ENCODE measurements at regions not wholly inside any gene's neighbourhood (a gene's known extent, or its start where the extent isn't known, plus 50 kb on each side); places are given as distances from the start of the nearest gene placed in this dataset.

GRCh38 chr12:114163771-114164170 lies 197.6 kb upstream of the RBM19 start:
- DNase-seq (no peak), ATAC-seq (ENCODE audit: low read depth) (no peak)
- no peaks in the 10 kb centered on the region for H3K9me3 ChIP-seq (ENCODE audit: control extremely low read depth in 1 of 3, control insufficient read depth in 2 of 3, insufficient read depth in 1 of 3, low read length in 2 of 3)
- Mint-ChIP-seq H3K4me1 (no peaks in the 10 kb centered on the region), H3K27me3 (no peaks in the 10 kb centered on the region), H3K9me3 (ENCODE audit: insufficient read depth) (no peaks in the 10 kb centered on the region), H3K27ac (no peak overlapping the region), H3K4me3 (no peak overlapping the region)
- H3K27ac ChIP-seq (ENCODE audit: low read length in 2 of 2), result no peak overlapping the region
- H3K36me3 ChIP-seq (replicated peaks in 1 of 2; ENCODE audit: control extremely low read depth in 1 of 2, control insufficient read depth in 1 of 2, extremely low read depth in 1 of 2, insufficient read depth in 2 of 2, low read length in 1 of 2), result no peaks in the 10 kb centered on the region
- no peak overlapping the region for H3K4me3 ChIP-seq (ENCODE audit: control extremely low read depth in 1 of 5, extremely low read depth in 1 of 5, insufficient read depth in 1 of 5, low read depth in 2 of 5, low read length in 4 of 5)
- H3K9ac ChIP-seq (ENCODE audit: low read length), result no peak overlapping the region
- no peak for TF ChIP-seq EZH2 (IDR thresholded peaks at IDR 0.05; ENCODE audit: borderline replicate concordance, insufficient read depth, low read depth, low read length, poor library complexity, severe bottlenecking)
- TF ChIP-seq CTCF (IDR thresholded peaks at IDR 0.05), result no peak
- H3K79me2 ChIP-seq (ENCODE audit: control insufficient read depth, insufficient read depth, low read length), result no peaks in the 10 kb centered on the region
- WGBS (ENCODE audit: insufficient coverage), result 67% methylated on average over 3 of the region's 4 CpGs
- H2AFZ ChIP-seq (ENCODE audit: insufficient read depth, low read depth, low read length, poor library complexity, severe bottlenecking), result no peak overlapping the region
- POLR2A ChIA-PET, result no interaction called here
- intact Hi-C loops (cut with micrococcal nuclease), result no loop called here
- no peak overlapping the region for H3K4me2 ChIP-seq (replicated peaks; ENCODE audit: low read depth, low read length, poor library complexity, severe bottlenecking)
- CTCF ChIA-PET, result no interaction called here
- H4K20me1 ChIP-seq (ENCODE audit: control insufficient read depth, insufficient read depth, low read length, poor library complexity, severe bottlenecking), result no peaks in the 10 kb centered on the region
- H3K4me1 ChIP-seq (ENCODE audit: control insufficient read depth in 2 of 2, insufficient read depth in 2 of 2, low read length in 2 of 2), result no peaks in the 10 kb centered on the region
- no peaks in the 10 kb centered on the region for H3K27me3 ChIP-seq (replicated peaks in 1 of 4; ENCODE audit: control extremely low read depth in 1 of 4, control insufficient read depth in 3 of 4, insufficient read depth in 4 of 4, low read length in 3 of 4)

DNA sequence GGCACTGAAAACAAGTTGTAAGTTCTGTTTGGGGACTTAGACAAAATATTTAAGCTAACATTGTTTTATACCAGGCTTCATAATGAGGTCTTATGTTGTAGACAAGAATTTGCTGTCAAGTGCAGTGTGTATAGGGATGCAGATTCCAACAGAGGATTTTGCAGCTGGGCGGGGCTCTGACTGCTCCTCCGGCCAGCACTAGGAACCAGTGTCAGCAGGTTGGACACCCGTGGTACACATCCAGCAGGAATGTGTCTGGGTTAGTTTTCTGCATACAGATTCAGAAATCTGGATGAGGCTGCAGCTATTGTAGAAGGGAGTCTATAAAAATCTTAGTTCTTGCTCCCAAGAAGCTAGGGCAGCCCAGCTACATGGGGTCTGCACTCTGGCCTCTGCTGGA lies 194.3 kb upstream of the RBM19 start:
- Mint-ChIP-seq H3K9me3 (ENCODE audit: insufficient read depth) (no peaks in the 10 kb centered on the region), H3K4me3 (no peak overlapping the region), H3K4me1 (no peaks in the 10 kb centered on the region), H3K27me3 (no peaks in the 10 kb centered on the region), H3K27ac (no peak overlapping the region)
- H3K4me3 ChIP-seq (ENCODE audit: control extremely low read depth in 1 of 5, extremely low read depth in 1 of 5, insufficient read depth in 1 of 5, low read depth in 2 of 5, low read length in 4 of 5), result no peak overlapping the region
- H3K79me2 ChIP-seq (ENCODE audit: control insufficient read depth, insufficient read depth, low read length), result no peaks in the 10 kb centered on the region
- no peaks in the 10 kb centered on the region for H3K36me3 ChIP-seq (replicated peaks in 1 of 2; ENCODE audit: control extremely low read depth in 1 of 2, control insufficient read depth in 1 of 2, extremely low read depth in 1 of 2, insufficient read depth in 2 of 2, low read length in 1 of 2)
- H3K4me2 ChIP-seq (replicated peaks; ENCODE audit: low read depth, low read length, poor library complexity, severe bottlenecking), result no peak overlapping the region
- DNase-seq (no peak), ATAC-seq (ENCODE audit: low read depth) (no peak)
- POLR2A ChIA-PET, result no interaction called here
- CTCF ChIA-PET, result no interaction called here
- WGBS (ENCODE audit: insufficient coverage), result 80% methylated on average over 3 of the region's 3 CpGs
- TF ChIP-seq CTCF (IDR thresholded peaks at IDR 0.05) (no peak), EZH2 (IDR thresholded peaks at IDR 0.05; ENCODE audit: borderline replicate concordance, insufficient read depth, low read depth, low read length, poor library complexity, severe bottlenecking) (no peak)
- no peak overlapping the region for H3K9ac ChIP-seq (ENCODE audit: low read length)
- H3K9me3 ChIP-seq (ENCODE audit: control extremely low read depth in 1 of 3, control insufficient read depth in 2 of 3, insufficient read depth in 1 of 3, low read length in 2 of 3), result peaks cover 0 to 3% (median 0%) of the 10 kb centered on the region in 3 donors
- H2AFZ ChIP-seq (ENCODE audit: insufficient read depth, low read depth, low read length, poor library complexity, severe bottlenecking), result no peak overlapping the region
- H3K4me1 ChIP-seq (ENCODE audit: control insufficient read depth in 2 of 2, insufficient read depth in 2 of 2, low read length in 2 of 2), result no peaks in the 10 kb centered on the region
- H3K27me3 ChIP-seq (replicated peaks in 1 of 4; ENCODE audit: control extremely low read depth in 1 of 4, control insufficient read depth in 3 of 4, insufficient read depth in 4 of 4, low read length in 3 of 4), result no peaks in the 10 kb centered on the region
- no peak overlapping the region for H3K27ac ChIP-seq (ENCODE audit: low read length in 2 of 2)
- no peaks in the 10 kb centered on the region for H4K20me1 ChIP-seq (ENCODE audit: control insufficient read depth, insufficient read depth, low read length, poor library complexity, severe bottlenecking)
- intact Hi-C loops (cut with micrococcal nuclease), result no loop called here

Measured in B cell (primary cell).